ENCODE measurements at regions not wholly inside any gene's neighbourhood (a gene's known extent, or its start where the extent isn't known, plus 50 kb on each side); places are given as distances from the start of the nearest gene placed in this dataset.
"Not testable (repeated sequence)": the region's sequence is repeated elsewhere in the genome, so short reads cannot be mapped to it uniquely, and the experiment has no call there.

DNA sequence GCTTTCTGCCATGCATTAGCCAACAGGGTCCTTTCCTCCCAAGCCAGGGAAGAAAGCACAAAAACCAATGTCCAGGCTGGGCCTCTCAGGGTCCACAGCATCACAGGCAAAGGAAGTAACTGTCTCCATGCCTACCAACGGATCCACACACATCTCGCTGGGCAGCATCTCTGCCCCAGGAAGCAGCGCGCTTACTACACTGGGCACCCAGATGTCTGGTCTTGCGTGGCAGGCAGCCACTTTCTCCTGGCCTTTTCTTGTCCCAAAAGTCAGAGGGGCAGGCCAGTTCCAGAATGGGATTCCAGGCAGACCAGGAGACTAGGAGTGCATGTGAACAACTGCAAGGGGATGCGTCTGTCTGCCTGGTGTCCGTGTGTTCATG, 153.3 kb upstream of the PLGLB2 start:
- H3K36me3 Mint-ChIP-seq (ENCODE audit: low read depth); H3K9me3 Mint-ChIP-seq; H3K27ac Mint-ChIP-seq; H3K4me1 Mint-ChIP-seq (ENCODE audit: low read depth); intact Hi-C loops (cut with micrococcal nuclease); H3K27me3 Mint-ChIP-seq (ENCODE audit: low read depth); CTCF ChIA-PET; H3K4me3 Mint-ChIP-seq; DNase-seq: not testable (repeated sequence)

- H3K4me1 Mint-ChIP-seq (ENCODE audit: low read depth); H3K4me3 Mint-ChIP-seq; H3K36me3 Mint-ChIP-seq (ENCODE audit: low read depth); H3K27me3 Mint-ChIP-seq (ENCODE audit: low read depth); CTCF ChIA-PET; intact Hi-C loops (cut with micrococcal nuclease); DNase-seq; H3K9me3 Mint-ChIP-seq; H3K27ac Mint-ChIP-seq: not testable (repeated sequence)
Measured at GRCh38 chr2:87595017-87595416, 152.9 kb upstream of the PLGLB2 start.

DNA sequence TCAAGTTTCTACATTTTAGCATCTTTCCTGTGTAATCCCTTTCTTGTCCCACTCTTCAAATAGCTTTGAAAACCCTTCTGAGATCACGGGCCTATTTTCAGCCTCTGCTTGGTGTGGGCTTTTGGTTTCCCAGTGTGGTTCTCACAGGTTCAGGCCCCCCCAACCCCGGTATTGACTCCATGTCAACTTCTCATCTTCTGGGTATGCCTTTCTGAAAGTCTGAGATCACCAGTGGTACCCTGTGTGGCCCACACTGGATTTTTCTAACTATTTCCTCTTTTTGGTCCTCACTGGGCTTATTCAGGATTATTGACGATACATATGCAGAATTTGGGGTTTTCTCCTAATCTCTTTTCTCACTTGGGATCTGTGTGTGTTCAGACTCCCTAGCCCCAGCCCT, 146.9 kb upstream of the PLGLB2 start:
- H3K36me3 Mint-ChIP-seq (ENCODE audit: low read depth); H3K27me3 Mint-ChIP-seq (ENCODE audit: low read depth); intact Hi-C loops (cut with micrococcal nuclease); H3K4me1 Mint-ChIP-seq (ENCODE audit: low read depth); H3K27ac Mint-ChIP-seq; CTCF ChIA-PET; DNase-seq; H3K4me3 Mint-ChIP-seq; H3K9me3 Mint-ChIP-seq: not testable (repeated sequence)

DNA sequence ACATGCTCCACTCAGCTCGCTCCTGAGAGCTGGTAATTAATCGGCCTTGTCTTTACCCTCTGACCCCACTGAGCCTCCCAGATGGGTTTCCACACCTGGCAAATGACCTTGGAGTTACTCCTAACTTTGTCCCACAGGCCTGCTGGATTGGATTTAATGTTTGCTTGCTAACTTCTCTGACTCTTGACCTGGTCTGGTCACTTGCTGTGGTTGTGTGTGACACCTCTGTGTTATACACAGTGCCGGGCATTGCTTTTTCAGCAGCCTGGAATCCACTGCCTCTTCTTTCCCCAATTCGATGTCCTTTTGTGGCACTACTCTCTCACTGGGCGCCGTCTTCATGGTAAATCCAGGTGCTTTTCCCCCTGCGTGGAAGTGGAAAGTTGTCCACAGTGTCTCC, 145.8 kb upstream of the PLGLB2 start:
- H3K4me3 Mint-ChIP-seq; H3K27ac Mint-ChIP-seq; H3K4me1 Mint-ChIP-seq (ENCODE audit: low read depth); H3K9me3 Mint-ChIP-seq; H3K27me3 Mint-ChIP-seq (ENCODE audit: low read depth); CTCF ChIA-PET; H3K36me3 Mint-ChIP-seq (ENCODE audit: low read depth); DNase-seq; intact Hi-C loops (cut with micrococcal nuclease): not testable (repeated sequence)

GRCh38 chr2:87602728-87603127, 145.2 kb upstream of the PLGLB2 start:
- H3K27ac Mint-ChIP-seq; H3K36me3 Mint-ChIP-seq (ENCODE audit: low read depth); H3K9me3 Mint-ChIP-seq; H3K4me3 Mint-ChIP-seq; CTCF ChIA-PET; H3K27me3 Mint-ChIP-seq (ENCODE audit: low read depth); intact Hi-C loops (cut with micrococcal nuclease); DNase-seq; H3K4me1 Mint-ChIP-seq (ENCODE audit: low read depth): not testable (repeated sequence)

DNA sequence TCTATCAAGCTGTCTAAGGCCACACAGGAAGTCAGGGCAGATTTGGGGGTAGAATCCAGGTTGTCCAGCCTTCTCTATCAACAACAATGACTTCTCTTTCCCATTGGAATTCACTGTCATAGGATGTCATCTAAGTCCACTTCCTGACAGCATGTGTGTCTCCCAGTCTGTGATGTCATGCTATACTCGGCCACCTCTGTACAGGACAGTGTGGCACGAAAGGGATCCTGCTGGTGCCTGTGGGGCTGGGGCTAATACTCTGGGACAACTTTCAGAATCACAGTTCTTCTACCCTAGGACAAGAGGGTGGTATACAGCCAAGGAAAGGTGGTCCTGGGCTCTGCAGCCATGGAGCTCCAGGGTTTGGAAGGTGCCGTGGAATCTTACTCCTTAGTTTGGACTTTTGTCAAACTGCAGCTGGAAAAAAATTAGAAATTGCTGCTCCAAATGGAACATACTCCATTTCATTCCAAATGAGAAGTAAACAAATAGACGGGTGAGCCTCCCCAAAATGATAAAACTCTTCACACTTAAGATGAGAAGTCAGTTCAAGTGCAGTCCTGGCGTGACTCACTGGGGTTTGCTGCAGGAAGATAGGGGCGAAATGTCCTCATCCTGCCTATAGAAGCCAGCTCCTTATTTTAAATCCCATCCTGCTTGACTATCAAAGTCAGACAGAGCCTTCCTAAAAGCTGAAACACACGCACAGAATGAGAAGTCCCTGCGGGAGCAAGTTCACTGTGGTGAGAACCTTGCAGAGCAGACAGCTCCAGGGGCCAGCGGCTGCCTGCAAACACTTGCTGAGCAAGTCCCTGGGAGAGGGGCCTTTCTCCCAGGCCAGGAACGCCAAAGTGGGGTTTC, 144.2 kb upstream of the PLGLB2 start:
- intact Hi-C loops (cut with micrococcal nuclease); H3K4me1 Mint-ChIP-seq (ENCODE audit: low read depth); H3K27ac Mint-ChIP-seq; H3K9me3 Mint-ChIP-seq; H3K27me3 Mint-ChIP-seq (ENCODE audit: low read depth); H3K4me3 Mint-ChIP-seq; CTCF ChIA-PET; H3K36me3 Mint-ChIP-seq (ENCODE audit: low read depth); DNase-seq: not testable (repeated sequence)

- H3K4me1 Mint-ChIP-seq (ENCODE audit: low read depth); H3K4me3 Mint-ChIP-seq; H3K27me3 Mint-ChIP-seq (ENCODE audit: low read depth); DNase-seq; H3K9me3 Mint-ChIP-seq; intact Hi-C loops (cut with micrococcal nuclease); H3K36me3 Mint-ChIP-seq (ENCODE audit: low read depth); H3K27ac Mint-ChIP-seq; CTCF ChIA-PET: not testable (repeated sequence)
Measured at GRCh38 chr2:87604279-87604818, 143.5 kb upstream of the PLGLB2 start.

- H3K4me1 Mint-ChIP-seq (ENCODE audit: low read depth); H3K4me3 Mint-ChIP-seq; H3K36me3 Mint-ChIP-seq (ENCODE audit: low read depth); H3K9me3 Mint-ChIP-seq; DNase-seq; H3K27ac Mint-ChIP-seq; CTCF ChIA-PET; H3K27me3 Mint-ChIP-seq (ENCODE audit: low read depth); intact Hi-C loops (cut with micrococcal nuclease): not testable (repeated sequence)
Measured at GRCh38 chr2:87604980-87605379, 142.9 kb upstream of the PLGLB2 start.

DNA sequence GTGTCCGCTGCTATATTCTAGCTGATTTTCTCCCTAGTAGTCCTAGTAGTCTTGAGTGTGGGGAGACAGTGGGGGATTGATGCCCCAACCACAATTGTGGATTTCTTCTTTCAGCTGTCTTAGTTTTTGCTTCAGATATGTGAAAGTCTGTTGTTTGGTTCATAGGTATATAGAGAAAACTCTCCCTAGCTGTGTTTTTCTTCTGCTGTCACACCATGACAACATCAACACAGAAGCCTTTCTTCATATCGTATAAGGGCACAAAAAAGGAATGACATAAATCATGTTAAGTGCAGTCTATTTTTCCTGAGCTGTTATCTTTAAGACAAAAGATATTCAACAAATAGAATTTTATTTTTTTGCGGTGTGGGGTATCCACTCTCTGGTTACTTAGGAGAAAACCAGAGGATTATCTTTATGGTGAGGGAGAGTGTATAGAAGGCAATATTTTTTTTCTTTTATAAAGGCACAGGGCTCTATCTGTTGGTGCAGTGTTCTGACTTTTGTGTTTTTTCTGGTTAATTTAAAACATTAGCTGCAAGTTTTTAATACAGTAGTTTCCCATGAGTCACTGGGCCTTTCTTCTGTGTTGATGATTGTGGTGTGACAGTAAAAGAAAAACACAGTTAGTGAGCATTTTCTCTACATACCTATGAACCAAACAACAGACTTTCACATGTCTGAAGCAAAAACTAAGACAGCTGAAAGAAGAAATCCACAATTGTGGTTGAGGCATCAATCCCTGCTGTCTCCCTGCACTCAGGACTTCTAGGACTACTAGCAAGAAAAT, 139.3 kb upstream of the PLGLB2 start:
- H3K4me1 Mint-ChIP-seq (ENCODE audit: low read depth); DNase-seq; H3K4me3 Mint-ChIP-seq; H3K36me3 Mint-ChIP-seq (ENCODE audit: low read depth); intact Hi-C loops (cut with micrococcal nuclease); H3K27ac Mint-ChIP-seq; H3K27me3 Mint-ChIP-seq (ENCODE audit: low read depth); CTCF ChIA-PET; H3K9me3 Mint-ChIP-seq: not testable (repeated sequence)

GRCh38 chr2:87610974-87611373, 136.9 kb upstream of the PLGLB2 start:
- DNase-seq; H3K4me1 Mint-ChIP-seq (ENCODE audit: low read depth); H3K27me3 Mint-ChIP-seq (ENCODE audit: low read depth); intact Hi-C loops (cut with micrococcal nuclease); H3K9me3 Mint-ChIP-seq; H3K4me3 Mint-ChIP-seq; H3K27ac Mint-ChIP-seq; CTCF ChIA-PET; H3K36me3 Mint-ChIP-seq (ENCODE audit: low read depth): not testable (repeated sequence)

DNA sequence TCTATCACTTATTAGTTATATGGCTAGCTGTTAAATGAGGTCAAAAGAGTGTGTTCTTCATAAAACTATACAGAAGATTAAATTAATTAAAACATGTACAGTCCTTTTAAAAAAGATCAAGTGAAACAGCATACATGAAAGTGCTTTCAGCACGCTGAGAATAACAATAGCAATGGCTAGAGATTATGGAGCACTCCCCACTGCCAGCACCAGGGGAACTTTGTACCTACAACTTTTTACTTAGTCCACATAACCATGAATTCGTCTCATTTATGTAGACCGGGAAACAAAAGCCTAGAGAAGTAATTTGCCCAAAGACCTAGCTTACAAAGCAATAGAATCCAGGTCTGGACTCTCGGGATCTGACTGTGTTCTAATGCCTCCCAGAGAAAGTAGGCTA, 136.5 kb upstream of the PLGLB2 start:
- CTCF ChIA-PET; H3K4me1 Mint-ChIP-seq (ENCODE audit: low read depth); H3K27me3 Mint-ChIP-seq (ENCODE audit: low read depth); H3K27ac Mint-ChIP-seq; H3K36me3 Mint-ChIP-seq (ENCODE audit: low read depth); H3K4me3 Mint-ChIP-seq; intact Hi-C loops (cut with micrococcal nuclease); H3K9me3 Mint-ChIP-seq; DNase-seq: not testable (repeated sequence)

DNA sequence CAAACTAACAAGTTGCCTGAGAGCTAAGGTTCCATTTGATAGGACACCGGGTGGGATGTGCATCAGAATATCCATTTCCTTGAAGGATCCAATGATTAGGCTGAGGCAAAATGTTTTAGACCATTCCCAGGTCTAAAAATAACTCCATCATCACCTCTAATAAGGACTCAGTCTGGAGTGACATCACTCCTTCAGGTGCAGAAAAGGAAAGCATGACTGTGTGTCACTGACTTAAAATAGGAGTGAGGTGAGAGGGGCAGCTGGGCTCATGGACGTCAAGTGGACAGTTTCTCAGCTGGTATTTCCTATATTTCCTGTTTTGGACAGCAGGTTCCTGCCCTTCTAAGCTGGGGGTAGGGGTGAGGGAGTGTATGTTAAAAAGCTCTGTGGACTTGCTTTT, 135.9 kb upstream of the PLGLB2 start:
- H3K27me3 Mint-ChIP-seq (ENCODE audit: low read depth); CTCF ChIA-PET; H3K9me3 Mint-ChIP-seq; intact Hi-C loops (cut with micrococcal nuclease); DNase-seq; H3K36me3 Mint-ChIP-seq (ENCODE audit: low read depth); H3K4me1 Mint-ChIP-seq (ENCODE audit: low read depth); H3K27ac Mint-ChIP-seq; H3K4me3 Mint-ChIP-seq: not testable (repeated sequence)

DNA sequence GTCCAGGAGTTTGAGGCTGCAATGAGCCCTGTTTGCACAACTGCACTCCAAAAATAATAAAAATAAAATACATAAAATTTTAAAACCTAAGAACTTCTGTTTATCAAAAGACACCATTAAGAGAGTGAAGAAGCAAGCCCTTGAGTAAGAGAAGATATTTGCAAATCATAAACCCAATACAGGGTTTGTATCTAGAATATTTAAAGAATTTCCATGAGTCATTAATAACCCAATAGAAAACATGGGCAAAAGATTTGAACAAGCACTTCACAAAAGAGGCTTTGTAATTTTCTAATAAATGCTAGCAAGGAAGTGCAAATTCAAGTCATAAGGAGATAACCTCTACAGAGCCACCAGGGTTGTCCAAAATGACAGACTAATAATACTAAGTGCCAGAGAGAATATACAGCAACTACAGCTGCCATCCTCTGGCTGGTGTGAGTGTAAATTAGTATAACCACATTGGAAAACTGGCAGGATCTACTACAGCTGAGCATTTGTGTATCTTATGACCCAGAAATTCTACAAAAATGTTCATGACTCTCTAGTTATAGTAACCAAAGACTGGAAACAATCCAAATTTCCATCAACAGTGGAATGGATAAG, 133.0 kb upstream of the PLGLB2 start:
- CTCF ChIA-PET; H3K4me3 Mint-ChIP-seq; H3K27ac Mint-ChIP-seq; H3K36me3 Mint-ChIP-seq (ENCODE audit: low read depth); H3K4me1 Mint-ChIP-seq (ENCODE audit: low read depth); intact Hi-C loops (cut with micrococcal nuclease); H3K27me3 Mint-ChIP-seq (ENCODE audit: low read depth); H3K9me3 Mint-ChIP-seq; DNase-seq: not testable (repeated sequence)

All from activated naive CD4-positive, alpha-beta T cell treated with anti-CD3 and anti-CD28 coated beads for 36 hours (primary cell).